ENCODE measurements at regions not wholly inside any gene's neighbourhood (a gene's known extent, or its start where the extent isn't known, plus 50 kb on each side); places are given as distances from the start of the nearest gene placed in this dataset.

- TF ChIP-seq, protein P1, sequence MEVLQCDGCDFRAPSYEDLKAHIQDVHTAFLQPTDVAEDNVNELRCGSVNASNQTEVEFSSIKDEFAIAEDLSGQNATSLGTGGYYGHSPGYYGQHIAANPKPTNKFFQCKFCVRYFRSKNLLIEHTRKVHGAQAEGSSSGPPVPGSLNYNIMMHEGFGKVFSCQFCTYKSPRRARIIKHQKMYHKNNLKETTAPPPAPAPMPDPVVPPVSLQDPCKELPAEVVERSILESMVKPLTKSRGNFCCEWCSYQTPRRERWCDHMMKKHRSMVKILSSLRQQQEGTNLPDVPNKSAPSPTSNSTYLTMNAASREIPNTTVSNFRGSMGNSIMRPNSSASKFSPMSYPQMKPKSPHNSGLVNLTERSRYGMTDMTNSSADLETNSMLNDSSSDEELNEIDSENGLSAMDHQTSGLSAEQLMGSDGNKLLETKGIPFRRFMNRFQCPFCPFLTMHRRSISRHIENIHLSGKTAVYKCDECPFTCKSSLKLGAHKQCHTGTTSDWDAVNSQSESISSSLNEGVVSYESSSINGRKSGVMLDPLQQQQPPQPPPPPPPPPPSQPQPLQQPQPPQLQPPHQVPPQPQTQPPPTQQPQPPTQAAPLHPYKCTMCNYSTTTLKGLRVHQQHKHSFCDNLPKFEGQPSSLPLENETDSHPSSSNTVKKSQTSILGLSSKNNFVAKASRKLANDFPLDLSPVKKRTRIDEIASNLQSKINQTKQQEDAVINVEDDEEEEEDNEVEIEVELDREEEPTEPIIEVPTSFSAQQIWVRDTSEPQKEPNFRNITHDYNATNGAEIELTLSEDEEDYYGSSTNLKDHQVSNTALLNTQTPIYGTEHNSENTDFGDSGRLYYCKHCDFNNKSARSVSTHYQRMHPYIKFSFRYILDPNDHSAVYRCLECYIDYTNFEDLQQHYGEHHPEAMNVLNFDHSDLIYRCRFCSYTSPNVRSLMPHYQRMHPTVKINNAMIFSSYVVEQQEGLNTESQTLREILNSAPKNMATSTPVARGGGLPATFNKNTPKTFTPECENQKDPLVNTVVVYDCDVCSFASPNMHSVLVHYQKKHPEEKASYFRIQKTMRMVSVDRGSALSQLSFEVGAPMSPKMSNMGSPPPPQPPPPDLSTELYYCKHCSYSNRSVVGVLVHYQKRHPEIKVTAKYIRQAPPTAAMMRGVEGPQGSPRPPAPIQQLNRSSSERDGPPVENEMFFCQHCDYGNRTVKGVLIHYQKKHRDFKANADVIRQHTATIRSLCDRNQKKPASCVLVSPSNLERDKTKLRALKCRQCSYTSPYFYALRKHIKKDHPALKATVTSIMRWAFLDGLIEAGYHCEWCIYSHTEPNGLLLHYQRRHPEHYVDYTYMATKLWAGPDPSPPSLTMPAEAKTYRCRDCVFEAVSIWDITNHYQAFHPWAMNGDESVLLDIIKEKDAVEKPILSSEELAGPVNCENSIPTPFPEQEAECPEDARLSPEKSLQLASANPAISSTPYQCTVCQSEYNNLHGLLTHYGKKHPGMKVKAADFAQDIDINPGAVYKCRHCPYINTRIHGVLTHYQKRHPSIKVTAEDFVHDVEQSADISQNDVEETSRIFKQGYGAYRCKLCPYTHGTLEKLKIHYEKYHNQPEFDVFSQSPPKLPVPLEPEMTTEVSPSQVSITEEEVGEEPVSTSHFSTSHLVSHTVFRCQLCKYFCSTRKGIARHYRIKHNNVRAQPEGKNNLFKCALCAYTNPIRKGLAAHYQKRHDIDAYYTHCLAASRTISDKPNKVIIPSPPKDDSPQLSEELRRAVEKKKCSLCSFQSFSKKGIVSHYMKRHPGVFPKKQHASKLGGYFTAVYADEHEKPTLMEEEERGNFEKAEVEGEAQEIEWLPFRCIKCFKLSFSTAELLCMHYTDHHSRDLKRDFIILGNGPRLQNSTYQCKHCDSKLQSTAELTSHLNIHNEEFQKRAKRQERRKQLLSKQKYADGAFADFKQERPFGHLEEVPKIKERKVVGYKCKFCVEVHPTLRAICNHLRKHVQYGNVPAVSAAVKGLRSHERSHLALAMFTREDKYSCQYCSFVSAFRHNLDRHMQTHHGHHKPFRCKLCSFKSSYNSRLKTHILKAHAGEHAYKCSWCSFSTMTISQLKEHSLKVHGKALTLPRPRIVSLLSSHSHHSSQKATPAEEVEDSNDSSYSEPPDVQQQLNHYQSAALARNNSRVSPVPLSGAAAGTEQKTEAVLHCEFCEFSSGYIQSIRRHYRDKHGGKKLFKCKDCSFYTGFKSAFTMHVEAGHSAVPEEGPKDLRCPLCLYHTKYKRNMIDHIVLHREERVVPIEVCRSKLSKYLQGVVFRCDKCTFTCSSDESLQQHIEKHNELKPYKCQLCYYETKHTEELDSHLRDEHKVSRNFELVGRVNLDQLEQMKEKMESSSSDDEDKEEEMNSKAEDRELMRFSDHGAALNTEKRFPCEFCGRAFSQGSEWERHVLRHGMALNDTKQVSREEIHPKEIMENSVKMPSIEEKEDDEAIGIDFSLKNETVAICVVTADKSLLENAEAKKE (CRISPR knock-in tag; IDR thresholded peaks at IDR 0.05) = no peak
- TF ChIP-seq CREB1 (CRISPR knock-in tag; IDR thresholded peaks at IDR 0.05; ENCODE audit: low read depth) (no peak), ZNF114 (CRISPR knock-in tag; IDR thresholded peaks at IDR 0.05) (no peak), EZH2 (IDR thresholded peaks at IDR 0.05; ENCODE audit: low read depth, unreplicated experiment) (no peak), NANOG (IDR thresholded peaks at IDR 0.05; ENCODE audit: borderline replicate concordance) (no peak), EZH2phosphoT487 (IDR thresholded peaks at IDR 0.05; ENCODE audit: unreplicated experiment) (no peak)
These were observed 220.3 kb upstream of the SFRP2 start (continued) for GRCh38 chr4:154009191-154009590.

DNA sequence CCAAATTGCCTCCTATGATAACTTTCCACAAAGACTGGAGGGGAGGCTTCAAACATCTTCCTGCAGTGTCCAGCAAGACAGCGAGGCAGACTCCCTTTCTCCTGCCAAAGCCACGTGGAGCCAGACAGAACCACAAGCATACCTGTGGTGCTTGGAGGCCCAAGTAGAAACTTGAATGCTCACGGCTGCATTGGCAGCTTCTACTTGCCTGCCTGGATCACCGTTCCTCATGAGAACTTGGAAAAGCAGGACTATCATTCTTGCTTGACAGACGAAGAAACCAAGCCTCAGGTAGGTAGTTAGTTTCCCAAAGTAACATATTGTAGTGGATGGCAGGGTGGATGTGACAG is 216.3 kb upstream of the SFRP2 start:
- ATAC-seq = no peak
- Histone ChIP-seq H2AFZ (no peak overlapping the region), H3K79me2 (replicated peaks; ENCODE audit: insufficient read depth) (no peaks in the 10 kb centered on the region), H3K4me2 (no peak overlapping the region), H4K20me1 (replicated peaks; ENCODE audit: insufficient read depth) (no peaks in the 10 kb centered on the region), H3K4me1 (ENCODE audit: insufficient read depth) (no peaks in the 10 kb centered on the region), H3K27me3 (ENCODE audit: insufficient read depth) (no peaks in the 10 kb centered on the region), H3F3A (replicated peaks; ENCODE audit: low read depth) (no peaks in the 10 kb centered on the region), H3K36me3 (ENCODE audit: insufficient read depth) (no peaks in the 10 kb centered on the region), H3K27ac (ENCODE audit: low read depth) (no peak overlapping the region), H3K4me3 (no peak overlapping the region), H3K9me2 (ENCODE audit: insufficient read depth) (0 out of 2 replicates have a peak, but pooled peaks cover 22% of the 10 kb centered on the region)
- Mint-ChIP-seq H3K27ac (no peak overlapping the region), H3K9me3 (no peaks in the 10 kb centered on the region), H3K27me3 (ENCODE audit: insufficient read depth, low read depth, poor library complexity) (peaks cover 6% of the 10 kb centered on the region), H3K4me3 (no peak overlapping the region), H3K36me3 (ENCODE audit: low read depth) (no peaks in the 10 kb centered on the region), H3K4me1 (peaks cover 3% of the 10 kb centered on the region; the same call in 1 of the 3 replicates)
- no peak for DNase-seq (ENCODE audit: low spot score)
- TF ChIP-seq, protein P1 (CRISPR knock-in tag; IDR thresholded peaks at IDR 0.05) = no peak
- no peak for TF ChIP-seq CREB1 (CRISPR knock-in tag; IDR thresholded peaks at IDR 0.05; ENCODE audit: low read depth)
- no peak for TF ChIP-seq EZH2phosphoT487 (IDR thresholded peaks at IDR 0.05; ENCODE audit: unreplicated experiment)
- TF ChIP-seq, protein P2, sequence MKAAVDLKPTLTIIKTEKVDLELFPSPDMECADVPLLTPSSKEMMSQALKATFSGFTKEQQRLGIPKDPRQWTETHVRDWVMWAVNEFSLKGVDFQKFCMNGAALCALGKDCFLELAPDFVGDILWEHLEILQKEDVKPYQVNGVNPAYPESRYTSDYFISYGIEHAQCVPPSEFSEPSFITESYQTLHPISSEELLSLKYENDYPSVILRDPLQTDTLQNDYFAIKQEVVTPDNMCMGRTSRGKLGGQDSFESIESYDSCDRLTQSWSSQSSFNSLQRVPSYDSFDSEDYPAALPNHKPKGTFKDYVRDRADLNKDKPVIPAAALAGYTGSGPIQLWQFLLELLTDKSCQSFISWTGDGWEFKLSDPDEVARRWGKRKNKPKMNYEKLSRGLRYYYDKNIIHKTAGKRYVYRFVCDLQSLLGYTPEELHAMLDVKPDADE (IDR thresholded peaks at IDR 0.05) = no peak
